Common myeloid progenitor, CD34-positive (primary cell): ENCODE measurements at regions not wholly inside any gene's neighbourhood (a gene's known extent, or its start where the extent isn't known, plus 50 kb on each side); places are given as distances from the start of the nearest gene placed in this dataset.

Source experiments
- CTCF ChIA-PET: fragments of 350-600 bp; sonication (Branson Sonifier 250); formaldehyde crosslinking; loops from one replicate; lab custom pipeline; 2021; ENCODE audit warnings: antibody characterized with exemption; lab: Charles Lee
- POLR2A ChIA-PET: fragments of 350-600 bp; sonication (Branson Sonifier 250); formaldehyde crosslinking; loops from one replicate; lab custom pipeline; 2021; ENCODE audit warnings: antibody characterized with exemption; lab: Charles Lee
- DNase-seq, 3 donors: peaks; one replicate each; pipeline versions ENCODE4 v3.0.0 to v3.0.0-alpha.2; 2013
- H3K27ac ChIP-seq, 2 experiments: 1 replicate in 1 of 2; 2 replicates in 1 of 2; pipeline ENCODE4 v1.7.0; 2013; ENCODE audit warnings: inconsistent platforms in 2 of 2, low read length in 2 of 2, mild to moderate bottlenecking in 2 of 2, low read depth in 1 of 2, moderate library complexity in 1 of 2; ENCODE audit not compliant: severe bottlenecking in 2 of 2, insufficient read depth in 1 of 2, poor library complexity in 1 of 2
- H3K27me3 ChIP-seq, 5 experiments: replicated peaks in 2 of 5; 1 replicate in 3 of 5; 2 replicates in 2 of 5; pipeline versions ENCODE4 v1.6.1 to v1.7.0; 2013; ENCODE audit warnings: low read length in 4 of 5, mild to moderate bottlenecking in 2 of 5, moderate library complexity in 2 of 5, inconsistent platforms in 1 of 5; ENCODE audit not compliant: insufficient read depth in 5 of 5, control insufficient read depth in 4 of 5
- H3K36me3 ChIP-seq, 4 experiments: 1 replicate in 2 of 4; 2 replicates in 2 of 4; pipeline versions ENCODE4 v1.6.1 to v1.7.0; 2013; ENCODE audit warnings: low read length in 3 of 4, control low read depth in 1 of 4, mild to moderate bottlenecking in 1 of 4; ENCODE audit not compliant: control insufficient read depth in 4 of 4, insufficient read depth in 4 of 4
- H3K4me1 ChIP-seq, 4 experiments: 1 replicate in 3 of 4; 2 replicates in 1 of 4; pipeline versions ENCODE4 v1.6.1 to v1.7.1; 2013; ENCODE audit warnings: low read length in 3 of 4, mild to moderate bottlenecking in 3 of 4, control low read depth in 1 of 4, inconsistent platforms in 1 of 4, moderate library complexity in 1 of 4; ENCODE audit not compliant: control insufficient read depth in 4 of 4, insufficient read depth in 4 of 4; ENCODE audit errors: control extremely low read depth in 1 of 4
- H3K4me3 ChIP-seq, 7 experiments: 1 replicate in 4 of 7; 2 replicates in 3 of 7; pipeline versions ENCODE4 v1.5.1 to v1.7.0; 2013; ENCODE audit warnings: mild to moderate bottlenecking in 7 of 7, low read length in 6 of 7, moderate library complexity in 6 of 7, inconsistent platforms in 2 of 7, low read depth in 2 of 7, control low read depth in 1 of 7; ENCODE audit not compliant: insufficient read depth in 4 of 7, control insufficient read depth in 1 of 7; ENCODE audit errors: extremely low read depth in 1 of 7
- H3K9me3 ChIP-seq, 5 experiments: 1 replicate in 4 of 5; 2 replicates in 1 of 5; pipeline versions ENCODE4 v1.6.1 to v1.7.1; 2013; ENCODE audit warnings: low read length in 4 of 5, mild to moderate bottlenecking in 2 of 5, inconsistent platforms in 1 of 5, low read depth in 1 of 5, moderate library complexity in 1 of 5; ENCODE audit not compliant: control insufficient read depth in 4 of 5, insufficient read depth in 2 of 5; ENCODE audit errors: control extremely low read depth in 1 of 5
- WGBS: methylation state at CpG from one replicate; pipeline ENCODE4 v1.1.5; 2013; ENCODE audit not compliant: insufficient coverage; 5-methylcytosine and 5-hydroxymethylcytosine counted together

DNA sequence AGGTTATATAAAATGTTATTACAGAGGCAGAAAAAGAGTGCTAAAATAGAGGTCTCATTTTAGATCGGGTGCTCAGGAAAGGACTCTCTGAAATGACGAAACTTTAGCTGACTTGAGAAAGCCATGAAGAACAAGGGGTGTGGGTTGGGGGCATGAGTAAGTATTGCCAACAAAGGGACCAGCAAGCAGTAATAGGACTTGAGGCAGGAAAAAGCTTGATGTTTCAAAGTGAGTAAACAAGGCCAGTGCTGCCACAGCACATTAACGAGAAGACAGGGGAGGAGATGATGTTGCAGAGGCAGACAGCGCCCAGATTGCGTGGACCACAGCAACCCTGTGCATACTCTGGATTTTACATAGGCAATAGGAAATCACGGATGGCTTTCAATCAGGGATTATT lies 318.8 kb downstream of the ZEB2 start:
- peaks cover 0 to 7% (median 2%) of the 10 kb centered on the region in 4 experiments for H3K36me3 ChIP-seq
- no peaks in the 10 kb centered on the region for H3K9me3 ChIP-seq
- no peaks in the 10 kb centered on the region for H3K4me1 ChIP-seq
- H3K4me3 ChIP-seq, result no peak overlapping the region
- DNase-seq, result no peak
- CTCF ChIA-PET, result no interaction called here
- 95% methylated on average over 6 of the region's 6 CpGs for WGBS
- POLR2A ChIA-PET, result no interaction called here
- no peak overlapping the region for H3K27ac ChIP-seq
- H3K27me3 ChIP-seq, result no peaks in the 10 kb centered on the region

DNA sequence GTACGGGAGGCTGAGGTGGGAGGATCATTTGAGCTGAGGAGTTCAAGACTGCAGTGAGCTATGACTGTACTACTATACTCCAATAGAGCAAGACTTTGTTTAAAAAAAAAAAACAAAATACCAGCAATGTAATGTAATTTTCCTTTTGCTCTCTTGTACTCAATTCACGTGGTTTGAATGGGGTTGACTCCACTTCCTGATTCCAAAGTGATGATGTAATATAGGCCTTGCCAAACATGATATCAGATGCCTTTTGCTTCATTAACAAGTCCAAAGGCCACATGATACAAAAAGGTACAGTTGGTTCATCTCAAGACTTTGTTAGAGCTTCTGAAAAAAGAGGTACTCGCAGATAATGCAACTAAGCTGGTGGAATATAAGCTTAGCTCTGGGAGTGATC lies 321.8 kb downstream of the ZEB2 start:
- ChIA-PET CTCF (interaction anchor here (0.7 to 1.3 kb wide), 3 partner anchors 13 to 44 kb away, joined by 3 to 4 read pairs (median 4); no protein-coding TSS in a partner anchor), POLR2A (no interaction called here)
- Histone ChIP-seq H3K27me3 (no peaks in the 10 kb centered on the region), H3K4me1 (no peaks in the 10 kb centered on the region), H3K27ac (no peak overlapping the region), H3K36me3 (peaks cover 0 to 7% (median 1%) of the 10 kb centered on the region in 4 experiments), H3K9me3 (no peaks in the 10 kb centered on the region), H3K4me3 (no peak overlapping the region)
- 59% methylated on average over 2 of the region's 3 CpGs for WGBS
- DNase-seq, result peak in 2 of 3 donors; percentile 58 to 64

DNA sequence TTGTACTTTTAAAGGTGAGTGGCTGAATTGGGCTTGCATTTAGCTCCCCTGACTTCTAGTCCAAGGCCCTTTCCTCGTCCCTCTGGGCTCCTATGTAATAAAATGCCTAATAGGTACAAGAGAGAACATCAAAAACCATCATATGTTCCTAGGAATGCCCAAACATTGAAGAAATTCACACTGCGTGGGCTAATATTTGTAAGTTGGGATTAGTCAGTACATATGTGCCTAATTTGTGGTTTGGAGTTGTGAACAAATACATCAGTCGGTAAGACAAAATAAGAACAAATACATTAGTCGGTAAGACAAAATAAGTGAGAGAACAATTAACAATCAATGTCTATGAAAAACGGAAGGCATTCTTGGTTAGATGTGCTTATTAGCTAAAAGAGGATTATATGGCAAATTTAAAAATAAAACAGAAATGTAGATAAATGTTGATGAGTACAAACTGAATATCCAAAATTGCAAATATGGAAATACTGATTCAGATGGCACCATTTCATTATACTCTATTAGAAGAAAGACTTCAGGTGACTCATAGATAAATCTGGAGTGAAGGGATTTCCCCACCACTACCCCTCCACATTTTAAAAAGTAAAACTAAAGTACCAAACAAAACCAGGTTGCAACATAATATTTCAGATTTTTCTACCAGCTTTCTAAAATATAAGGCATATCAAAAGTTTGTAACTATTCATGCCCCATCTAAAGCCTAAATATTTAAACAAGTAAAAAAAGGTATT lies 325.4 kb downstream of the ZEB2 start:
- ChIA-PET POLR2A (interaction anchor here (0.6 kb wide), 1 partner anchor 232 kb away, joined by 3 read pairs; no protein-coding TSS in a partner anchor), CTCF (no interaction called here)
- no peak overlapping the region for H3K4me3 ChIP-seq
- DNase-seq, result peak in 1 of 3 donors; percentile 11
- 100% methylated on average over 1 of the region's 5 CpGs for WGBS
- H3K4me1 ChIP-seq, result no peaks in the 10 kb centered on the region
- no peaks in the 10 kb centered on the region for H3K27me3 ChIP-seq
- peaks cover 0 to 7% (median 0%) of the 10 kb centered on the region in 4 experiments for H3K36me3 ChIP-seq
- no peak overlapping the region for H3K27ac ChIP-seq
- no peaks in the 10 kb centered on the region for H3K9me3 ChIP-seq

DNA sequence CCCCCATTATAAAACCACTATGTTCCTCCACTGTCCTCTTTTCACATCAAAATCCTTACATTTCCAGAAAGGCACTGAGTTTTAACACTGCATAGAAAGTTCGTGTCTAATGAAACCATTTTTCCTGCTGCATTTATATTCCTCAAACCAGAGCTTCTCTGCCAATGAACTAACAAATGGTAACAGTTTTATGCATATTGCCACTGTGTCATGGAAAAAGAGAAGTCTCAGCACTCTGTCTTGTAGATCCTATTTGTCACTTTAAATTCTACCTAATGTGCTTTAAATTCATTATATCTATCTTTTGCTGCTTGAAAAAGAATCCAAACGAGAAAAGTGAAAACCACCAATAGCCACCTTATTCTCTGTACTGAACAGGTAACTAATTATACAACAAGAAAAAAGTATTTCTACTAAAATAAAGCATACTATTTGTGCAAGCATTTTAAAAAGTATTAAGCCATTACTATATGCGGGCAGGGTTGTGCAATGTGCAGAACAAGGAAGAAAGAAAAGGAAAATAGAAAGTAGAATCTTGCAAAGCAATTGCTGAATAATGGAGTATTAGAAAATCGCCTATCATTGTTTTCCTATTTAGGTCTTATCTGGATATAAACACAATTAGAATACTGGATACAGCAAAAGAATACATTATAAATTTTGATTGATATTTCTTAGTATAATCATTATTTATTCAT lies 328.9 kb downstream of the ZEB2 start:
- no peak for DNase-seq
- WGBS, result 83% methylated on average over 1 of the region's 4 CpGs
- no peak overlapping the region for H3K4me3 ChIP-seq
- no peak overlapping the region for H3K27ac ChIP-seq
- H3K27me3 ChIP-seq, result no peaks in the 10 kb centered on the region
- ChIA-PET POLR2A (no interaction called here), CTCF (interaction anchor here (0.5 kb wide), 1 partner anchor 269 kb away, joined by 3 read pairs; no protein-coding TSS in a partner anchor)
- H3K36me3 ChIP-seq, result no peaks in the 10 kb centered on the region
- H3K4me1 ChIP-seq, result no peaks in the 10 kb centered on the region
- H3K9me3 ChIP-seq, result no peaks in the 10 kb centered on the region

DNA sequence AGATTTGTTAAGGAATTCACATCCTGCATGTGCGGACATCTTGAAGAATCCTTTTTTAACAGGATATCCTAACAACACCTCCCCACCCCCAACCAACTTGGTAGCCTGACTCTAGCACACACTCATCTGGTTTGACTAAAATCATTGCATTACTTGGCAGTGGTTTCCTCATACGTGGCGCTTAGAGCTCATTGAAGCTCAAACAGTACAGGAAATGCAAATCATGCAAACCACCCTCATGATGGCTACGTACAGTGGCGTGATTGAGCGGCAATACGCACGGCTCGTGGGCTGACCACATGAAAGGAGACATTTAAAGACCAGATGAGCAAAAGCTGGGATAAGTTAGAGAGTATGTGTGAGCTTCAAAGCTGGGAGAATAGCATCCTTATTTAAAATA lies 336.2 kb downstream of the ZEB2 start:
- 74% methylated on average over 9 of the region's 9 CpGs for WGBS
- no peak overlapping the region for H3K27ac ChIP-seq
- POLR2A ChIA-PET, result no interaction called here

DNA sequence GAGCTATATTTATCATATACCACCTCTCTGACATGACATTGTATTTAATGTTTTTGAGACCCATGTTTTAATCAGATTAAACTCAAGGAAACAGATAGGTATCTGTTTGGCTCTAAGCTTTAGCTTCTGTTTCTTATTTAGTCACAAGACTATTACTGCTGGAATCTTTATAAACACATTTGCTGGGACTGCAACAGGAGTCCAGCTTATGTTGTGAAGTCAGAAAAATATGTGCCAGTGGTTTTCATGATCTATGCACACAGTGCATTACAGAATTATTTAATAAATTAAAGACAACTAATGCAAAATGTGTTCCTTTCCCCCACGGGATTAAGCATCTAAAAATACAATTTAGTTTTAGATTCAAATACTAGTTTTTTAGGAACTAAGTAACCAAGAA lies 338.9 kb downstream of the ZEB2 start:
- Histone ChIP-seq H3K9me3 (no peaks in the 10 kb centered on the region), H3K36me3 (peaks cover 0 to 10% (median 4%) of the 10 kb centered on the region in 4 experiments), H3K4me1 (peaks cover 0 to 3% (median 0%) of the 10 kb centered on the region in 4 experiments), H3K4me3 (no peak overlapping the region), H3K27me3 (no peaks in the 10 kb centered on the region), H3K27ac (no peak overlapping the region)
- ChIA-PET CTCF (interaction anchor here (1.2 kb wide), 1 partner anchor 17 kb away, joined by 4 read pairs; no protein-coding TSS in a partner anchor), POLR2A (interaction anchor here (0.7 kb wide), 1 partner anchor 11 kb away, joined by 3 read pairs; no protein-coding TSS in a partner anchor)
- no CpG with 5 or more reads among the region's 1 CpG for WGBS
- peak in 2 of 3 donors; percentile 10 to 45 for DNase-seq

More for the DNA sequence above, 336.2 kb downstream of the ZEB2 start:
- peak; percentile 35 to 75 (median 59) for DNase-seq
- Histone ChIP-seq H3K9me3 (no peaks in the 10 kb centered on the region), H3K4me1 (peaks cover 0 to 3% (median 0%) of the 10 kb centered on the region in 4 experiments), H3K36me3 (peaks cover 0 to under 1% (median under 1%) of the 10 kb centered on the region in 4 experiments), H3K4me3 (no peak overlapping the region), H3K27me3 (no peaks in the 10 kb centered on the region)
- CTCF ChIA-PET, result no interaction called here
